HepG2 (cell line): ENCODE measurements at regions not wholly inside any gene's neighbourhood (a gene's known extent, or its start where the extent isn't known, plus 50 kb on each side); places are given as distances from the start of the nearest gene placed in this dataset.

Experiments used
- ARNT ChIP-seq: fragments of 450-650 bp; IDR thresholded peaks from 2 replicates; pipeline ENCODE4 v1.6.1; 2017
- ATF4 ChIP-seq, 2 experiments: fragments of 450-650 bp in 1 of 2; sonication (generic) in 1 of 2; formaldehyde crosslinking; IDR thresholded peaks; 2 replicates each; pipeline versions ENCODE4 v1.5.0 to v1.8.0; 2020 to 2022; ENCODE audit warnings: mild to moderate bottlenecking in 1 of 2, missing genetic modification reagents in 1 of 2
- CTCF ChIP-seq: sonication (generic); formaldehyde crosslinking; IDR thresholded peaks from 2 replicates; pipeline ENCODE4 v1.5.0; 2020; ENCODE audit warnings: mild to moderate bottlenecking, missing genetic modification reagents, moderate library complexity
- DMTF1 ChIP-seq: sonication (generic); formaldehyde crosslinking; IDR thresholded peaks from 2 replicates; pipeline ENCODE4 v1.4.0; 2020; ENCODE audit warnings: mild to moderate bottlenecking, missing genetic modification reagents
- EZH2 ChIP-seq: conservative IDR thresholded peaks from 2 replicates; pipeline ENCODE4 v1.6.1; 2012; ENCODE audit warnings: mild to moderate bottlenecking, low read depth, low read length, moderate library complexity
- GFI1 ChIP-seq: sonication (generic); formaldehyde crosslinking; IDR thresholded peaks from 2 replicates; pipeline ENCODE4 v1.5.0; 2020; ENCODE audit warnings: missing genetic modification reagents, mild to moderate bottlenecking, borderline replicate concordance
- MTA3 ChIP-seq: sonication (generic); formaldehyde crosslinking; IDR thresholded peaks from 2 replicates; pipeline ENCODE4 v1.4.0; 2020; ENCODE audit warnings: missing genetic modification reagents
- PAF1 ChIP-seq: IDR thresholded peaks from 2 replicates; pipeline ENCODE4 v1.6.1; 2016; ENCODE audit warnings: missing genetic modification reagents, missing compliant biosample characterization
- ZMYM4 ChIP-seq: sonication (generic); formaldehyde crosslinking; IDR thresholded peaks from 2 replicates; pipeline ENCODE4 v1.8.1; 2023; ENCODE audit warnings: mild to moderate bottlenecking, missing genetic modification reagents
- ZNF274 ChIP-seq: sonication (generic); formaldehyde crosslinking; IDR thresholded peaks from 2 replicates; pipeline ENCODE4 v1.5.1; 2020; ENCODE audit warnings: mild to moderate bottlenecking, missing genetic modification reagents
- ZNF484 ChIP-seq: sonication (generic); formaldehyde crosslinking; IDR thresholded peaks from 2 replicates; pipeline ENCODE4 v1.5.1; 2020; ENCODE audit warnings: mild to moderate bottlenecking, low read depth, missing genetic modification reagents, borderline replicate concordance

- no peak for TF ChIP-seq ZNF274
- TF ChIP-seq ZNF484 (CRISPR knock-in tag): no peak
- no peak for TF ChIP-seq ZMYM4 (CRISPR knock-in tag)
- no peak for TF ChIP-seq EZH2
- TF ChIP-seq PAF1 (CRISPR knock-in tag): no peak
- TF ChIP-seq MTA3 (CRISPR knock-in tag): no peak
- no peak for TF ChIP-seq ATF4 (CRISPR knock-in tag; IDR thresholded peaks at IDR 0.05)
- no peak for TF ChIP-seq GFI1 (CRISPR knock-in tag)
- TF ChIP-seq CTCF (CRISPR knock-in tag): no peak
- no peak for TF ChIP-seq DMTF1
- no peak for TF ChIP-seq ARNT
These were observed 156.2 kb upstream of the EXOC2 start for GRCh38 chr6:849075-849506.
